ENCODE measurements at regions not wholly inside any gene's neighbourhood (a gene's known extent, or its start where the extent isn't known, plus 50 kb on each side); places are given as distances from the start of the nearest gene placed in this dataset.
A peak's percentile ranks its signal among the peaks of the same experiment; 100 is the strongest.

- intact Hi-C loops (cut with micrococcal nuclease; ENCODE audit: unreplicated experiment): no loop called here
- Histone ChIP-seq H3K9me3 (no peaks in the 10 kb centered on the region), H3K4me1 (peaks cover 10% of the 10 kb centered on the region), H3K27me3 (replicated peaks; ENCODE audit: control insufficient read depth, insufficient read depth, low read length) (no peaks in the 10 kb centered on the region), H3K4me3 (ENCODE audit: low read depth, low read length) (no peak overlapping the region), H3K36me3 (ENCODE audit: control insufficient read depth, insufficient read depth, low read length) (no peaks in the 10 kb centered on the region)
- Mint-ChIP-seq H3K4me1 (ENCODE audit: low read depth, unreplicated experiment) (peaks cover 12% of the 10 kb centered on the region), H3K36me3 (ENCODE audit: insufficient read depth, unreplicated experiment) (no peaks in the 10 kb centered on the region), H3K27me3 (ENCODE audit: insufficient read depth, unreplicated experiment) (no peaks in the 10 kb centered on the region), H3K4me3 (ENCODE audit: unreplicated experiment) (no peak overlapping the region), H3K27ac (ENCODE audit: unreplicated experiment) (no peak overlapping the region), H3K9me3 (ENCODE audit: unreplicated experiment) (peaks cover 16% of the 10 kb centered on the region)
- ChIA-PET POLR2A (no interaction called here), CTCF (no interaction called here)
- no TSS peak for BruUV-seq (replicated peaks)
- DNase-seq: no peak
- no peak for TF ChIP-seq CTCF (IDR thresholded peaks at IDR 0.05; ENCODE audit: insufficient read depth in 1 of 2, low read depth in 1 of 2, low read length in 1 of 2, severe bottlenecking in 1 of 2, unreplicated experiment in 1 of 2)
Measured at GRCh38 chr16:86382067-86382773, 128.1 kb upstream of the FOXF1 start.

GRCh38 chr16:86382774-86383407 is 127.4 kb upstream of the FOXF1 start:
- Mint-ChIP-seq H3K4me3 (ENCODE audit: unreplicated experiment) (no peak overlapping the region), H3K27me3 (ENCODE audit: insufficient read depth, unreplicated experiment) (peaks cover 2% of the 10 kb centered on the region), H3K27ac (ENCODE audit: unreplicated experiment) (no peak overlapping the region), H3K4me1 (ENCODE audit: low read depth, unreplicated experiment) (peaks cover 12% of the 10 kb centered on the region), H3K36me3 (ENCODE audit: insufficient read depth, unreplicated experiment) (no peaks in the 10 kb centered on the region), H3K9me3 (ENCODE audit: unreplicated experiment) (peaks cover 16% of the 10 kb centered on the region)
- POLR2A ChIA-PET: no interaction called here
- intact Hi-C loops (cut with micrococcal nuclease; ENCODE audit: unreplicated experiment): no loop called here
- Histone ChIP-seq H3K9me3 (no peaks in the 10 kb centered on the region), H3K4me3 (ENCODE audit: low read depth, low read length) (no peak overlapping the region), H3K36me3 (ENCODE audit: control insufficient read depth, insufficient read depth, low read length) (no peaks in the 10 kb centered on the region), H3K27me3 (replicated peaks; ENCODE audit: control insufficient read depth, insufficient read depth, low read length) (no peaks in the 10 kb centered on the region), H3K4me1 (peaks cover 10% of the 10 kb centered on the region)
- no peak for DNase-seq
- no peak for TF ChIP-seq CTCF (IDR thresholded peaks at IDR 0.05; ENCODE audit: insufficient read depth in 1 of 2, low read depth in 1 of 2, low read length in 1 of 2, severe bottlenecking in 1 of 2, unreplicated experiment in 1 of 2)
- CTCF ChIA-PET: no interaction called here
- BruUV-seq (replicated peaks): no TSS peak

GRCh38 chr16:86383488-86384262 is 126.7 kb upstream of the FOXF1 start:
- intact Hi-C loops (cut with micrococcal nuclease; ENCODE audit: unreplicated experiment): no loop called here
- peak overlapping the region; percentile 49 for H3K27ac Mint-ChIP-seq (ENCODE audit: unreplicated experiment)

More at GRCh38 chr16:86383488-86384262, 126.7 kb upstream of the FOXF1 start:
- Histone ChIP-seq H3K9me3 (no peaks in the 10 kb centered on the region), H3K36me3 (ENCODE audit: control insufficient read depth, insufficient read depth, low read length) (no peaks in the 10 kb centered on the region), H3K4me3 (ENCODE audit: low read depth, low read length) (no peak overlapping the region), H3K27me3 (replicated peaks; ENCODE audit: control insufficient read depth, insufficient read depth, low read length) (no peaks in the 10 kb centered on the region), H3K4me1 (peaks cover 10% of the 10 kb centered on the region)
- no peak overlapping the region for H3K4me3 Mint-ChIP-seq (ENCODE audit: unreplicated experiment)
- no TSS peak for BruUV-seq (replicated peaks)
- peak; percentile 29 to 73 for DNase-seq
- H3K36me3 Mint-ChIP-seq (ENCODE audit: insufficient read depth, unreplicated experiment): no peaks in the 10 kb centered on the region
- CTCF ChIA-PET: interaction anchor here (0.7 kb wide), 1 partner anchor 225 kb away, joined by 4 read pairs; no protein-coding TSS in a partner anchor
- POLR2A ChIA-PET: no interaction called here
- H3K4me1 Mint-ChIP-seq (ENCODE audit: low read depth, unreplicated experiment): peaks cover 12% of the 10 kb centered on the region
- peaks cover 16% of the 10 kb centered on the region for H3K9me3 Mint-ChIP-seq (ENCODE audit: unreplicated experiment)
- peaks cover 4% of the 10 kb centered on the region for H3K27me3 Mint-ChIP-seq (ENCODE audit: insufficient read depth, unreplicated experiment)
- no peak for TF ChIP-seq CTCF (IDR thresholded peaks at IDR 0.05; ENCODE audit: insufficient read depth in 1 of 2, low read depth in 1 of 2, low read length in 1 of 2, severe bottlenecking in 1 of 2, unreplicated experiment in 1 of 2)
